ENCODE measurements at regions not wholly inside any gene's neighbourhood (a gene's known extent, or its start where the extent isn't known, plus 50 kb on each side); places are given as distances from the start of the nearest gene placed in this dataset.

- DNase-seq (ENCODE audit: low read depth, low spot score): no peak
These were observed 158.2 kb upstream of the MAF start for GRCh38 chr16:79758615-79759346.

- DNase-seq (ENCODE audit: low read depth, low spot score): no peak
These were observed 157.4 kb upstream of the MAF start for GRCh38 chr16:79757968-79758367.

- no peak for DNase-seq (ENCODE audit: low read depth, low spot score)
These were observed 156.6 kb upstream of the MAF start for GRCh38 chr16:79757163-79757562.

- DNase-seq (ENCODE audit: low read depth, low spot score): no peak
These were observed 156.0 kb upstream of the MAF start for GRCh38 chr16:79756571-79756970.

GRCh38 chr16:79754501-79754900, 154.0 kb upstream of the MAF start:
- DNase-seq (ENCODE audit: low read depth, low spot score): no peak

- DNase-seq (ENCODE audit: low read depth, low spot score): no peak
These were observed 153.5 kb upstream of the MAF start for GRCh38 chr16:79754081-79754480.

GRCh38 chr16:79753286-79753685, 152.7 kb upstream of the MAF start:
- DNase-seq (ENCODE audit: low read depth, low spot score): no peak

- DNase-seq (ENCODE audit: low read depth, low spot score): no peak
These were observed 151.9 kb upstream of the MAF start for GRCh38 chr16:79752396-79752795.

- DNase-seq (ENCODE audit: low read depth, low spot score): no peak
These were observed 151.1 kb upstream of the MAF start for GRCh38 chr16:79751471-79752184.

GRCh38 chr16:79750311-79750710, 149.8 kb upstream of the MAF start:
- no peak for DNase-seq (ENCODE audit: low read depth, low spot score)

- no peak for DNase-seq (ENCODE audit: low read depth, low spot score)
These were observed 148.1 kb upstream of the MAF start for GRCh38 chr16:79748629-79749028.

GRCh38 chr16:79747688-79748087, 147.2 kb upstream of the MAF start:
- DNase-seq (ENCODE audit: low read depth, low spot score): no peak

GRCh38 chr16:79740252-79740651, 139.7 kb upstream of the MAF start:
- DNase-seq (ENCODE audit: low read depth, low spot score): no peak

GRCh38 chr16:79735271-79735670, 134.7 kb upstream of the MAF start:
- DNase-seq (ENCODE audit: low read depth, low spot score): no peak

- no peak for DNase-seq (ENCODE audit: low read depth, low spot score)
These were observed 134.2 kb upstream of the MAF start for GRCh38 chr16:79734721-79735120.

GRCh38 chr16:79728923-79729240, 128.3 kb upstream of the MAF start:
- DNase-seq (ENCODE audit: low read depth, low spot score): no peak

GRCh38 chr16:79728048-79728922, 127.7 kb upstream of the MAF start:
- no peak for DNase-seq (ENCODE audit: low read depth, low spot score)

GRCh38 chr16:79726902-79727301, 126.4 kb upstream of the MAF start:
- no peak for DNase-seq (ENCODE audit: low read depth, low spot score)

GRCh38 chr16:79725051-79725450, 124.5 kb upstream of the MAF start:
- DNase-seq (ENCODE audit: low read depth, low spot score): no peak

GRCh38 chr16:79723583-79724168, 123.1 kb upstream of the MAF start:
- no peak for DNase-seq (ENCODE audit: low read depth, low spot score)

- no peak for DNase-seq (ENCODE audit: low read depth, low spot score)
These were observed 120.7 kb upstream of the MAF start for GRCh38 chr16:79721270-79721669.
